ENCODE measurements at regions not wholly inside any gene's neighbourhood (a gene's known extent, or its start where the extent isn't known, plus 50 kb on each side); places are given as distances from the start of the nearest gene placed in this dataset. TPM values are rescaled to one million over a fixed set of nuclear protein-coding genes. Genes with fewer than 3 reads are reported as not detected.

DNA sequence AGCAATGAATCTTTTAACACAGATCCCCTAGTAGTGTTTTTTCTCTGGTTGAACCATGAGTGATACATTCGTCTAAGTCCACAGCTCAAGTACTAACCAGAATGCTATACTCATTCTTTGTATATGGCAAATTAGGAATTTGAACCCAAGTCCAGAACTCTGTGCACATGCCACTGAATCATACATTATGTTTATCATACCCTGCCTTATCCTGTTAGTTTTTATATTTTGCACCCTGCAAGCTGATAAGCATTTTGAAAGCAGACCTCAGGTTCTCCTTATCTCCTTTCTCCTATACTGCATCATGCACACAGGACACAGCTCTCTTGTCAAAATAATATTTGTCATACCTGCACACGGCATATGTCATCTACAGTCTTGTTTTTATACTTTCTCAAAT, 54.6 kb upstream of the ELL2 start:
- Mint-ChIP-seq H3K4me3 (ENCODE audit: unreplicated experiment) (no peak overlapping the region), H3K27me3 (ENCODE audit: low read depth) (no peaks in the 10 kb centered on the region), H3K27ac (ENCODE audit: unreplicated experiment) (no peak overlapping the region), H3K9me3 (ENCODE audit: low read depth) (no peaks in the 10 kb centered on the region), H3K4me1 (ENCODE audit: low read depth) (peaks cover 15% of the 10 kb centered on the region), H3K36me3 (ENCODE audit: low read depth) (no peaks in the 10 kb centered on the region)
- DNase-seq (ENCODE audit: low spot score) = no peak
- TF ChIP-seq, protein P1, sequence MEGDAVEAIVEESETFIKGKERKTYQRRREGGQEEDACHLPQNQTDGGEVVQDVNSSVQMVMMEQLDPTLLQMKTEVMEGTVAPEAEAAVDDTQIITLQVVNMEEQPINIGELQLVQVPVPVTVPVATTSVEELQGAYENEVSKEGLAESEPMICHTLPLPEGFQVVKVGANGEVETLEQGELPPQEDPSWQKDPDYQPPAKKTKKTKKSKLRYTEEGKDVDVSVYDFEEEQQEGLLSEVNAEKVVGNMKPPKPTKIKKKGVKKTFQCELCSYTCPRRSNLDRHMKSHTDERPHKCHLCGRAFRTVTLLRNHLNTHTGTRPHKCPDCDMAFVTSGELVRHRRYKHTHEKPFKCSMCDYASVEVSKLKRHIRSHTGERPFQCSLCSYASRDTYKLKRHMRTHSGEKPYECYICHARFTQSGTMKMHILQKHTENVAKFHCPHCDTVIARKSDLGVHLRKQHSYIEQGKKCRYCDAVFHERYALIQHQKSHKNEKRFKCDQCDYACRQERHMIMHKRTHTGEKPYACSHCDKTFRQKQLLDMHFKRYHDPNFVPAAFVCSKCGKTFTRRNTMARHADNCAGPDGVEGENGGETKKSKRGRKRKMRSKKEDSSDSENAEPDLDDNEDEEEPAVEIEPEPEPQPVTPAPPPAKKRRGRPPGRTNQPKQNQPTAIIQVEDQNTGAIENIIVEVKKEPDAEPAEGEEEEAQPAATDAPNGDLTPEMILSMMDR (IDR thresholded peaks at IDR 0.05) = no peak

GRCh38 chr5:96015709-96016108, 54.1 kb upstream of the ELL2 start:
- no peak for DNase-seq (ENCODE audit: low spot score)
- H3K36me3 Mint-ChIP-seq (ENCODE audit: low read depth) = no peaks in the 10 kb centered on the region
- H3K27me3 Mint-ChIP-seq (ENCODE audit: low read depth) = no peaks in the 10 kb centered on the region
- no peak overlapping the region for H3K27ac Mint-ChIP-seq (ENCODE audit: unreplicated experiment)
- TF ChIP-seq, protein P1 (IDR thresholded peaks at IDR 0.05) = no peak
- no peaks in the 10 kb centered on the region for H3K9me3 Mint-ChIP-seq (ENCODE audit: low read depth)
- peaks cover 15% of the 10 kb centered on the region for H3K4me1 Mint-ChIP-seq (ENCODE audit: low read depth)
- no peak overlapping the region for H3K4me3 Mint-ChIP-seq (ENCODE audit: unreplicated experiment)

DNA sequence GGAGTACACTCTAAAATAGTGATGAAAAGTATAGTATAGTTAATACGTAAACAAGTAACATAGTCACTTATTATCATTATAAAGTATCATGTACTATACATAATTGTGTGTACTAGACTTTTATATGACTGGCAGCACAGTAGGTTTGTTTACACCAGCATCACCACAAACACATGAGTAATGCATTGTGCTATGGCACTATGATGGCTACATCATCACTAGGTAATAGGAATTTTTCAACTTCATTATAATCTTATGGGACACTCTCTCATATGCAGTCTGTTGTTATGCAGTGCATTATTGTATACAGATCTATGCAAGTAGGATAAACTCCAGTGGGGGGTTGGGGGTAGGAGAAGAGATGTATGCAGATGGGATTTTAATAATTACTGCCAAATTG, 52.7 kb upstream of the ELL2 start:
- Mint-ChIP-seq H3K4me3 (ENCODE audit: unreplicated experiment) (no peak overlapping the region), H3K9me3 (ENCODE audit: low read depth) (peaks cover 4% of the 10 kb centered on the region), H3K27ac (ENCODE audit: unreplicated experiment) (no peak overlapping the region), H3K4me1 (ENCODE audit: low read depth) (peaks cover 15% of the 10 kb centered on the region), H3K36me3 (ENCODE audit: low read depth) (no peaks in the 10 kb centered on the region), H3K27me3 (ENCODE audit: low read depth) (no peaks in the 10 kb centered on the region)
- DNase-seq (ENCODE audit: low spot score) = no peak
- TF ChIP-seq, protein P1 (IDR thresholded peaks at IDR 0.05) = no peak

- Mint-ChIP-seq H3K27me3 (ENCODE audit: low read depth) (no peaks in the 10 kb centered on the region), H3K9me3 (ENCODE audit: low read depth) (peaks cover 12% of the 10 kb centered on the region), H3K36me3 (ENCODE audit: low read depth) (no peaks in the 10 kb centered on the region), H3K27ac (ENCODE audit: unreplicated experiment) (no peak overlapping the region), H3K4me1 (ENCODE audit: low read depth) (peaks cover 8% of the 10 kb centered on the region), H3K4me3 (ENCODE audit: unreplicated experiment) (no peak overlapping the region)
- TF ChIP-seq, protein P1 (IDR thresholded peaks at IDR 0.05) = no peak
- DNase-seq (ENCODE audit: low spot score) = no peak
Measured at GRCh38 chr5:96013254-96013653, 51.6 kb upstream of the ELL2 start.

DNA sequence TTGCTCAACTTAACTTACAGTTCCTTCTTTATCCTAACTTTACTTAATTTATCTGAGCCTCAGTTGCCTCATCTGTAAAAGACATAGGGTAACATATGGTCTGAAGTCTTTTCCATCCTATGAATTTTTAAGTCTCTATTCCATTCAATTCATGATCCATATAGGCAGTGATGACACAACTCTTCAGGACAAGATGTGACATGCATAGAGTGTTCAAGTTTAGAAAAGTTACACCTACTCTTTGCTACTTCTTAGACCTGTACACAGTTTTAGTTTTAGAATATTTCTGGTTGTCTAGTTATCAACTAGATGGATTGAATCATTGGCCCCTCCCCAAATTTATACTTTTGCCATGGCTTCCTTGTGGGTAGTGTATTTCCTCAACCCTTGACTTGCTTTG, 50.7 kb upstream of the ELL2 start:
- no peak for DNase-seq (ENCODE audit: low spot score)
- peaks cover 14% of the 10 kb centered on the region for H3K9me3 Mint-ChIP-seq (ENCODE audit: low read depth)
- H3K4me3 Mint-ChIP-seq (ENCODE audit: unreplicated experiment) = no peak overlapping the region
- H3K27me3 Mint-ChIP-seq (ENCODE audit: low read depth) = no peaks in the 10 kb centered on the region
- no peaks in the 10 kb centered on the region for H3K36me3 Mint-ChIP-seq (ENCODE audit: low read depth)
- TF ChIP-seq, protein P1 (IDR thresholded peaks at IDR 0.05) = no peak
- H3K27ac Mint-ChIP-seq (ENCODE audit: unreplicated experiment) = no peak overlapping the region
- H3K4me1 Mint-ChIP-seq (ENCODE audit: low read depth) = peaks cover 3% of the 10 kb centered on the region

Small RNA genes lying in the stretch of these regions (microRNA-seq; reads per million reads assigned to microRNA genes)
- not detected for gene MIR583 (ENCODE audit: borderline number of aligned reads)
